Right lobe of liver (tissue), 6 donors: ENCODE measurements at regions not wholly inside any gene's neighbourhood (a gene's known extent, or its start where the extent isn't known, plus 50 kb on each side); places are given as distances from the start of the nearest gene placed in this dataset.

Source experiments
- ATAC-seq, 4 donors: fragments of 200-7000 bp; cut with Tn5 transposase; one replicate each; pipeline ENCODE4 v1.9.1; 2020; ENCODE audit warnings: mild to moderate bottlenecking in 4 of 4, moderate library complexity in 4 of 4
- DNase-seq, 3 donors: peaks; one replicate each; pipeline ENCODE4 v3.0.0-alpha.2; 2020
- H3K27ac ChIP-seq, 3 donors: fragments of 200-600 bp; one replicate each; pipeline ENCODE4 v1.8.0; 2022
- H3K27me3 ChIP-seq, 2 donors: fragments of 200-600 bp; one replicate each; pipeline ENCODE4 v1.8.0; 2022
- H3K36me3 ChIP-seq, 4 donors: fragments of 200-600 bp; sonication (generic) in 1 of 4; one replicate each; pipeline versions ENCODE4 v1.5.1 to v1.8.0; 2017 to 2022; ENCODE audit warnings: control low read depth in 1 of 4
- H3K4me1 ChIP-seq, 4 donors: fragments of 200-600 bp; sonication (generic) in 1 of 4; one replicate each; pipeline versions ENCODE4 v1.5.1 to v1.8.0; 2017 to 2022; ENCODE audit warnings: control low read depth in 1 of 4
- H3K4me3 ChIP-seq, 3 donors: fragments of 200-600 bp; one replicate each; pipeline ENCODE4 v1.8.0; 2022
- H3K9me3 ChIP-seq, 4 donors: fragments of 200-600 bp; sonication (generic) in 1 of 4; one replicate each; pipeline versions ENCODE4 v1.5.1 to v1.8.0; 2017 to 2022; ENCODE audit warnings: control low read depth in 1 of 4
- POLR2A ChIP-seq: fragments of 450-650 bp; IDR thresholded peaks from one replicate; pipeline ENCODE4 v1.6.1; 2017; ENCODE audit warnings: antibody characterized with exemption, mild to moderate bottlenecking
- WGBS: methylation state at CpG from one replicate; pipeline ENCODE4 v1.1.6; 2018; ENCODE audit warnings: low coverage, low lambda C conversion rate; ENCODE audit not compliant: insufficient coverage; ENCODE audit errors: missing lambda C conversion rate; 5-methylcytosine and 5-hydroxymethylcytosine counted together
- intact Hi-C, 2 donors: fragments of 100-400 bp; cut with DNase I; formaldehyde crosslinking; loops; one replicate each; pipeline versions ENCODE4 v1.11.2 to v1.14.1; 2022
- TF ChIP-seq, protein P1 (sequence below), 4 donors: fragments of 200-600 bp in 3 of 4; fragments of 450-650 bp in 1 of 4; IDR thresholded peaks; one replicate each; pipeline versions ENCODE4 v1.5.1 to v1.8.0; 2016 to 2022; ENCODE audit warnings: antibody characterized with exemption in 4 of 4, mild to moderate bottlenecking in 2 of 4
- donor health status: DM: no; HTN: yes; CAD: no.
- donor health status: DM: no; HTN: no; CAD: no.
- donor health status: DM: no; HTN: no; CAD: no.
- donor health status: DM: no; HTN: yes; CAD: no.
- donor health status: DM: no; HTN: yes; CAD: no.

DNA sequence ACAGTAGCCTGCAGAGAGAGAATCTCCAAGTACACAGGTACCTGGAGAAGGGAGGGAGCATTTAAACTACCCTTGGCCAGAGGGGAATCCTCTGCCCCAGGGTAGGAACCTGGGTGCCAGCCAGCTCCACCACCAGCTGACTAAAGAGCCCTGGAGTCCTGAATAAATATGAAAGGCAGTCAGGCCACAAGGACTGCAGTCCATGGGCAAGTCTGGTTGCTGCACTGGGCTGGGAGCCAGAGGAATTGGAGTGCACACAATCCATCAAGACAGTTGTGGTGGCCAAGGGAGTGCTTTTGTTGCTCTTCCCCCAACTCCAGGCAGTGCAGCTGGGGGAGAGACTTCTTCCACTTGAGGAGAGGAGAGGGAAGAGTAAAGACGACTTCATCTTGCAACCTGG lies 172.5 kb downstream of the HNRNPD start:
- WGBS: 88% methylated on average over 1 of the region's 1 CpG

DNA sequence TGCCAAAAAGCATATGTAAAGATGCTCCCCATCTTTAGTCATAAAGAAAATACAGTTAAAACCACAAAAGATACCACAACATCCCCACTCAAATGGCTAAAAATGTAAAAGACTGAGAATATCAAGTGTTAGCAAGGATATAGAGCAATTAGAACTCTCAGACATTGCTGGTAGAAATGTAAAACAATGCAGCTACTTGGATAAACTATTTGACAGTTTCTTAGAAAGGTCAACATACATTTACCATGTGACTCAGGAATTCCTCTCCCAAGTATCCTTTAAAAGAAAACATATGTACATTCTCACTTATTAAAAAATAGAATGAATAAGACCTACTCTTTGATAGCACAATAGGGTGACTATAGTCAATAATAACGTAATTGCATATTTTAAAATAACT lies 173.7 kb downstream of the HNRNPD start:
- ATAC-seq: no peak

More for the DNA sequence above, 172.5 kb downstream of the HNRNPD start:
- peak in 2 of 4 donors; percentile 56 to 61 for ATAC-seq
- no peaks in the 10 kb centered on the region for H3K36me3 ChIP-seq
- intact Hi-C loops: loop anchor here in 1 of 2 donors (10.0 kb wide), 1 partner anchor 797 kb away; no protein-coding TSS in a partner anchor
- H3K4me1 ChIP-seq: no peaks in the 10 kb centered on the region
- DNase-seq: peak in 1 of 3 donors; percentile 31
- no peak overlapping the region for H3K4me3 ChIP-seq
- no peak overlapping the region for H3K27ac ChIP-seq
- no peaks in the 10 kb centered on the region for H3K9me3 ChIP-seq
- no peaks in the 10 kb centered on the region for H3K27me3 ChIP-seq
- TF ChIP-seq, protein P1, sequence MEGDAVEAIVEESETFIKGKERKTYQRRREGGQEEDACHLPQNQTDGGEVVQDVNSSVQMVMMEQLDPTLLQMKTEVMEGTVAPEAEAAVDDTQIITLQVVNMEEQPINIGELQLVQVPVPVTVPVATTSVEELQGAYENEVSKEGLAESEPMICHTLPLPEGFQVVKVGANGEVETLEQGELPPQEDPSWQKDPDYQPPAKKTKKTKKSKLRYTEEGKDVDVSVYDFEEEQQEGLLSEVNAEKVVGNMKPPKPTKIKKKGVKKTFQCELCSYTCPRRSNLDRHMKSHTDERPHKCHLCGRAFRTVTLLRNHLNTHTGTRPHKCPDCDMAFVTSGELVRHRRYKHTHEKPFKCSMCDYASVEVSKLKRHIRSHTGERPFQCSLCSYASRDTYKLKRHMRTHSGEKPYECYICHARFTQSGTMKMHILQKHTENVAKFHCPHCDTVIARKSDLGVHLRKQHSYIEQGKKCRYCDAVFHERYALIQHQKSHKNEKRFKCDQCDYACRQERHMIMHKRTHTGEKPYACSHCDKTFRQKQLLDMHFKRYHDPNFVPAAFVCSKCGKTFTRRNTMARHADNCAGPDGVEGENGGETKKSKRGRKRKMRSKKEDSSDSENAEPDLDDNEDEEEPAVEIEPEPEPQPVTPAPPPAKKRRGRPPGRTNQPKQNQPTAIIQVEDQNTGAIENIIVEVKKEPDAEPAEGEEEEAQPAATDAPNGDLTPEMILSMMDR (IDR thresholded peaks at IDR 0.05): no peak
- TF ChIP-seq POLR2A: no peak

DNA sequence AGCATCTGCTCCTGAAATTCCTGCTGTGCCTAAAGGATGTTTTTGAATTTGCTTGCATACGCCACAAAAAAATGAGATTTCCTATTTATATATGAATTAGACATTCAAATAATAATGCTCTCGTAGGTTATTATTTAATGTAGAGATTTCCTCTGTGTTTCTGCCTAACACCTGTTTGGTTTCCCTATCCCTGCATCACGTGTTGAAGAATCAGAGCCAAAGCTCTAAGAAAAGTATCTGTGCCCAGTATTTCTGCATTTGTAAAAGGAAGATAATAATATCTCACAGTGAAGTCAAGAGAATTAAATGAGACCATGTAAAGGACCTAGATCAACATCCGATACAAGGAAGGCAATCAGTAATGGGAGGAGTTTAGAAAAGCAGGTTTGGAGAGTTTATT lies 179.5 kb downstream of the HNRNPD start:
- Histone ChIP-seq H3K4me3 (no peak overlapping the region), H3K36me3 (no peaks in the 10 kb centered on the region), H3K27ac (no peak overlapping the region), H3K4me1 (no peaks in the 10 kb centered on the region), H3K9me3 (no peaks in the 10 kb centered on the region), H3K27me3 (no peaks in the 10 kb centered on the region)
- ATAC-seq (no peak), DNase-seq (no peak)
- TF ChIP-seq, protein P1 (IDR thresholded peaks at IDR 0.05): no peak
- no peak for TF ChIP-seq POLR2A
- intact Hi-C loops: no loop called here
- WGBS: 59% methylated on average over 4 of the region's 4 CpGs

More for the DNA sequence above, 173.7 kb downstream of the HNRNPD start:
- Histone ChIP-seq H3K9me3 (no peaks in the 10 kb centered on the region), H3K4me3 (no peak overlapping the region), H3K27ac (no peak overlapping the region), H3K4me1 (no peaks in the 10 kb centered on the region), H3K27me3 (no peaks in the 10 kb centered on the region), H3K36me3 (no peaks in the 10 kb centered on the region)
- no peak for TF ChIP-seq POLR2A
- TF ChIP-seq, protein P1 (IDR thresholded peaks at IDR 0.05): no peak
- WGBS: 56% methylated on average over 1 of the region's 1 CpG
- intact Hi-C loops: loop anchor here in 1 of 2 donors (10.0 kb wide), 1 partner anchor 795 kb away; no protein-coding TSS in a partner anchor
- no peak for DNase-seq

DNA sequence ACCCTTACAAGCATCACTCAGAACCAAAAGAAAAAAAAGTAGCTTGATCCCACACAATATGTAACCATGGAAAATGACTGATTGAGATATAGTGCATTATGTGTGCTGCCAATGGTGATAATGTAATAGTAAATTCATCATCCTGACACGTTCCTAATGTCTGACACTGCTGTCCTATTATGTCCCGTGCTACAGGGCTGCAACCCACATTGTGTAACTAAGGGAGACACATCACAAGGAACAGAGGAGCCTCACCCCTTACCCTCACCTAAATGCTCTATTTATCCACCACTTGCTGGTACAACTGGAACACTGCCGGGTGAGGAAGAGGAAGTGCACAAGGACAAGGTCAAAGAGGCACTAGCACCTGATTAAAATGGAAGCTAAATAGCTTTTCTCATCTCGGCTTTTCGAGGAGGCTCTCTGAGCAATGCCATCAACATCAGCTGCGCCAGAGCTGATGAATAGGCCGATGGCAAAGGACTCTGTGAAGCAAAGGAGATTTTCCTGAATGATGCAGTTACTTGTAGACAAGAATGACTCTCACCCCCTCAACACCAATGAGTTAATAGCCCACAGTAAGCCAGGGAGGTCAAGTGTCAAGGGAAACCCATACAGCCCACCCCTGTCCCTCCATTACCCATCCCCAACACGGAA lies 181.6 kb downstream of the HNRNPD start:
- H3K4me1 ChIP-seq: no peaks in the 10 kb centered on the region
- H3K36me3 ChIP-seq: no peaks in the 10 kb centered on the region
- no peaks in the 10 kb centered on the region for H3K9me3 ChIP-seq
- WGBS: 54% methylated on average over 8 of the region's 8 CpGs
- no peak overlapping the region for H3K27ac ChIP-seq
- intact Hi-C loops: no loop called here
- ATAC-seq (no peak), DNase-seq (no peak)
- no peaks in the 10 kb centered on the region for H3K27me3 ChIP-seq
- TF ChIP-seq POLR2A: no peak
- TF ChIP-seq, protein P1 (IDR thresholded peaks at IDR 0.05): no peak
- H3K4me3 ChIP-seq: no peak overlapping the region
